Parathyroid adenoma (tissue), 2 donors: ENCODE measurements at regions not wholly inside any gene's neighbourhood (a gene's known extent, or its start where the extent isn't known, plus 50 kb on each side); places are given as distances from the start of the nearest gene placed in this dataset.

Source experiments
- H2AFZ ChIP-seq: fragments of 300-600 bp; sonication (generic); one replicate; pipeline ENCODE4 v1.7.0; 2017; ENCODE audit warnings: antibody characterized with exemption, mild to moderate bottlenecking
- H3K27ac ChIP-seq: fragments of 300-600 bp; sonication (generic); one replicate; pipeline ENCODE4 v1.7.0; 2017
- H3K27me3 ChIP-seq: fragments of 300-600 bp; sonication (generic); one replicate; pipeline ENCODE4 v1.7.0; 2017; ENCODE audit warnings: low read length; ENCODE audit not compliant: control insufficient read depth, insufficient read depth
- H3K36me3 ChIP-seq: fragments of 300-600 bp; sonication (generic); one replicate; pipeline ENCODE4 v1.7.0; 2017; ENCODE audit warnings: low read length; ENCODE audit not compliant: control insufficient read depth, insufficient read depth
- H3K4me1 ChIP-seq: fragments of 300-600 bp; sonication (generic); one replicate; pipeline ENCODE4 v1.7.0; 2017; ENCODE audit warnings: control low read depth
- H3K4me2 ChIP-seq: fragments of 300-600 bp; sonication (generic); one replicate; pipeline ENCODE4 v1.7.0; 2017; ENCODE audit warnings: low read length
- H3K4me3 ChIP-seq: fragments of 300-600 bp; sonication (generic); one replicate; pipeline ENCODE4 v1.7.0; 2017; ENCODE audit warnings: low read depth, low read length
- H3K79me2 ChIP-seq: fragments of 300-600 bp; sonication (generic); one replicate; pipeline ENCODE4 v1.7.0; 2017; ENCODE audit warnings: control low read depth
- H3K9ac ChIP-seq: fragments of 300-600 bp; sonication (generic); one replicate; pipeline ENCODE4 v1.7.0; 2017; ENCODE audit warnings: mild to moderate bottlenecking
- H3K9me3 ChIP-seq: fragments of 300-600 bp; sonication (generic); one replicate; pipeline ENCODE4 v1.7.0; 2017; ENCODE audit warnings: low read length; ENCODE audit not compliant: control insufficient read depth
- CTCF ChIP-seq: fragments of 300-600 bp; sonication (generic); IDR thresholded peaks from one replicate; pipeline ENCODE4 v1.7.0; 2017; ENCODE audit warnings: antibody characterized with exemption, mild to moderate bottlenecking
- donor health status: primary hyperparathyroidism.

- Histone ChIP-seq H3K4me2 (no peak overlapping the region), H3K9me3 (no peaks in the 10 kb centered on the region), H3K4me3 (no peak overlapping the region), H3K36me3 (no peaks in the 10 kb centered on the region), H3K4me1 (no peaks in the 10 kb centered on the region), H3K27me3 (no peaks in the 10 kb centered on the region), H3K79me2 (no peaks in the 10 kb centered on the region), H3K27ac (no peak overlapping the region), H3K9ac (no peak overlapping the region), H2AFZ (no peak overlapping the region)
- no peak for TF ChIP-seq CTCF
These were observed 176.4 kb upstream of the MYT1L start for GRCh38 chr2:2507417-2507997.

- Histone ChIP-seq H3K9ac (no peak overlapping the region), H3K9me3 (no peaks in the 10 kb centered on the region), H3K27me3 (no peaks in the 10 kb centered on the region), H3K4me2 (no peak overlapping the region), H3K79me2 (no peaks in the 10 kb centered on the region), H3K4me1 (no peaks in the 10 kb centered on the region), H3K27ac (no peak overlapping the region), H3K36me3 (no peaks in the 10 kb centered on the region), H2AFZ (no peak overlapping the region), H3K4me3 (no peak overlapping the region)
- no peak for TF ChIP-seq CTCF
These were observed 175.5 kb upstream of the MYT1L start for GRCh38 chr2:2506536-2506935.

- Histone ChIP-seq H3K27me3 (no peaks in the 10 kb centered on the region), H2AFZ (no peak overlapping the region), H3K4me3 (no peak overlapping the region), H3K79me2 (no peaks in the 10 kb centered on the region), H3K9ac (no peak overlapping the region), H3K36me3 (no peaks in the 10 kb centered on the region), H3K27ac (no peak overlapping the region), H3K9me3 (no peaks in the 10 kb centered on the region), H3K4me1 (no peaks in the 10 kb centered on the region), H3K4me2 (no peak overlapping the region)
- TF ChIP-seq CTCF, result no peak
These were observed 174.5 kb upstream of the MYT1L start for GRCh38 chr2:2505604-2506003.

GRCh38 chr2:2503864-2504418, 172.9 kb upstream of the MYT1L start:
- Histone ChIP-seq H3K9ac (no peak overlapping the region), H2AFZ (no peak overlapping the region), H3K4me1 (no peaks in the 10 kb centered on the region), H3K9me3 (no peaks in the 10 kb centered on the region), H3K27me3 (no peaks in the 10 kb centered on the region), H3K36me3 (no peaks in the 10 kb centered on the region), H3K4me3 (no peak overlapping the region), H3K27ac (no peak overlapping the region), H3K4me2 (no peak overlapping the region), H3K79me2 (no peaks in the 10 kb centered on the region)
- no peak for TF ChIP-seq CTCF

- Histone ChIP-seq H3K9ac (no peak overlapping the region), H3K27ac (no peak overlapping the region), H3K9me3 (no peaks in the 10 kb centered on the region), H3K79me2 (no peaks in the 10 kb centered on the region), H3K4me1 (no peaks in the 10 kb centered on the region), H2AFZ (no peak overlapping the region), H3K36me3 (no peaks in the 10 kb centered on the region), H3K27me3 (no peaks in the 10 kb centered on the region), H3K4me3 (no peak overlapping the region), H3K4me2 (no peak overlapping the region)
- TF ChIP-seq CTCF, result no peak
These were observed 171.1 kb upstream of the MYT1L start for GRCh38 chr2:2502201-2502549.
